CD4-positive, CD25-positive, alpha-beta regulatory T cell (primary cell): ENCODE measurements at regions not wholly inside any gene's neighbourhood (a gene's known extent, or its start where the extent isn't known, plus 50 kb on each side); places are given as distances from the start of the nearest gene placed in this dataset.
"Not testable (repeated sequence)": the region's sequence is repeated elsewhere in the genome, so short reads cannot be mapped to it uniquely, and the experiment has no call there.

Source experiments
- ATAC-seq, 2 donors: fragments of 150-1000 bp; cut with Tn5 transposase; one replicate each; pipeline ENCODE4 v1.10.0; 2021; ENCODE audit warnings: low read depth in 2 of 2, moderate number of reproducible peaks in 2 of 2, moderate library complexity in 1 of 2
- DNase-seq, 3 donors: peaks; one replicate each; pipeline versions ENCODE4 v3.0.0 to v3.0.0-alpha.2; 2012 to 2022; ENCODE audit warnings: mixed read lengths in 1 of 3
- H3K27ac ChIP-seq: one replicate; pipeline ENCODE4 v1.7.0; 2013; ENCODE audit warnings: mild to moderate bottlenecking, low read length; ENCODE audit not compliant: insufficient read depth, poor library complexity, severe bottlenecking
- H3K27me3 ChIP-seq: one replicate; pipeline ENCODE4 v1.7.0; 2013; ENCODE audit warnings: low read length; ENCODE audit not compliant: control insufficient read depth, insufficient read depth
- H3K36me3 ChIP-seq: one replicate; pipeline ENCODE4 v1.7.0; 2013; ENCODE audit warnings: mild to moderate bottlenecking, low read length, moderate library complexity; ENCODE audit not compliant: control insufficient read depth, insufficient read depth
- H3K4me1 ChIP-seq: 2 replicates; pipeline ENCODE4 v1.7.0; 2013; ENCODE audit warnings: mild to moderate bottlenecking, low read length; ENCODE audit not compliant: insufficient read depth, control insufficient read depth, poor library complexity, severe bottlenecking
- H3K4me3 ChIP-seq: one replicate; pipeline ENCODE4 v1.7.0; 2013; ENCODE audit warnings: low read depth, mild to moderate bottlenecking, low read length, moderate library complexity
- H3K9me3 ChIP-seq, 2 experiments: 1 replicate in 1 of 2; 2 replicates in 1 of 2; pipeline ENCODE4 v1.7.0; 2013; ENCODE audit warnings: low read length in 2 of 2, mild to moderate bottlenecking in 1 of 2, moderate library complexity in 1 of 2; ENCODE audit not compliant: control insufficient read depth in 2 of 2
- H3K27ac Mint-ChIP-seq, 3 donors: one replicate each; pipeline ENCODE4 v1.8.0; 2020 to 2022; ENCODE audit warnings: mild to moderate bottlenecking in 3 of 3, mixed read lengths in 3 of 3, moderate library complexity in 2 of 3
- H3K27me3 Mint-ChIP-seq: one replicate; pipeline ENCODE4 v1.8.0; 2022; ENCODE audit warnings: mild to moderate bottlenecking, mixed read lengths
- H3K36me3 Mint-ChIP-seq: one replicate; pipeline ENCODE4 v1.8.0; 2020; ENCODE audit warnings: mixed read lengths
- H3K4me1 Mint-ChIP-seq, 4 donors: one replicate each; pipeline ENCODE4 v1.8.0; 2020 to 2022; ENCODE audit warnings: mixed read lengths in 4 of 4, mild to moderate bottlenecking in 1 of 4
- H3K4me3 Mint-ChIP-seq, 4 donors: one replicate each; pipeline ENCODE4 v1.8.0; 2020 to 2022; ENCODE audit warnings: mild to moderate bottlenecking in 4 of 4, mixed read lengths in 4 of 4, moderate library complexity in 3 of 4
- H3K9me3 Mint-ChIP-seq, 7 donors: one replicate each; pipeline ENCODE4 v1.8.0; 2020 to 2022; ENCODE audit warnings: mixed read lengths in 7 of 7, mild to moderate bottlenecking in 3 of 7, moderate library complexity in 2 of 7

DNA sequence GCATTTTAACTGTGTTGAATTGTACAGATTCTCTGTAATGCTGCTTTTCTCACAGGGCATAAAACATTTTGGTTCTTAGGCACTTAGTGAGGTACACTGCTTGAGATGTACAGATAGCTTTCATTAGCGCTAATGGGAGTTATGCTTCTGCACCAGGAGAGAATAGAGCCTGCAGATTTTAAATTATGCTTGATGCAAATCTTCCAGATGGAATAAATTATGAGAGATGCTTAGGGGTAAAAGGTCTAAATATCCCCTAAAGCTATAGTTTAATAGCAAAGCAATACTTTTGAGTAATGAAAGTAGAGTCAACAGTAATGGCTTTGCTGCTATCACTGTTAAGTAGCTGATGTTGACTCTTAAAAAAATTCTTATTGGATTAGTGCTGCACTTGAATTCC lies 248.9 kb downstream of the S1PR1 start:
- Mint-ChIP-seq H3K36me3 (no peaks in the 10 kb centered on the region), H3K27ac (no peak overlapping the region), H3K4me1 (no peaks in the 10 kb centered on the region), H3K27me3 (peaks cover 37% of the 10 kb centered on the region), H3K4me3 (no peak overlapping the region), H3K9me3 (peaks cover 0 to 10% (median 3%) of the 10 kb centered on the region in 7 donors)
- no peak overlapping the region for H3K4me3 ChIP-seq
- H3K27me3 ChIP-seq = no peaks in the 10 kb centered on the region
- H3K4me1 ChIP-seq = no peaks in the 10 kb centered on the region
- no peaks in the 10 kb centered on the region for H3K9me3 ChIP-seq
- ATAC-seq (no peak), DNase-seq (no peak)
- no peak overlapping the region for H3K27ac ChIP-seq
- H3K36me3 ChIP-seq = no peaks in the 10 kb centered on the region

DNA sequence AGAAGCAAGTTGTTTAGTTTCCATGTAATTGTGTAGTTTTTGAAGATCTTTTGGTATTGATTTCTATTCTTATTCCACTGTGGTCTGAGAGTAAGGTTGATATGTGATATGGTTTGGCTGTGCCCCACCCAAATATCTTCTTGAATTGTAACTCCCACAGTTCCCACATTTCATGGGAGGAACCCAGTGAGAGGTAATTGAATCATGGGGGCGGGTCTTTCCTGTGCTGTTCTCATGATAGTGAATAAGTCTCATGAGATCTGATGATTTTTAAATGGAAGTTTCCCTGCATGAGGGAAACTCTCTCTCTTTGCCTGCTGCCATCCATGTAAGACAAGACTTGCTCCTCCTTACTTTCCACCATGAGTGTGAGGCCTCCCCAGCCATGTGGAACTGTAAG lies 255.3 kb downstream of the S1PR1 start:
- DNase-seq, H3K4me1 ChIP-seq, H3K27me3 ChIP-seq, H3K9me3 ChIP-seq, ATAC-seq, H3K27ac ChIP-seq, H3K27ac Mint-ChIP-seq, H3K36me3 ChIP-seq, H3K4me3 Mint-ChIP-seq, H3K4me1 Mint-ChIP-seq, H3K4me3 ChIP-seq, H3K36me3 Mint-ChIP-seq: not testable (repeated sequence)
- H3K27me3 Mint-ChIP-seq = peaks cover 19% of the 10 kb centered on the region
- H3K9me3 Mint-ChIP-seq = peaks cover 0 to 19% (median 3%) of the 10 kb centered on the region in 7 donors

DNA sequence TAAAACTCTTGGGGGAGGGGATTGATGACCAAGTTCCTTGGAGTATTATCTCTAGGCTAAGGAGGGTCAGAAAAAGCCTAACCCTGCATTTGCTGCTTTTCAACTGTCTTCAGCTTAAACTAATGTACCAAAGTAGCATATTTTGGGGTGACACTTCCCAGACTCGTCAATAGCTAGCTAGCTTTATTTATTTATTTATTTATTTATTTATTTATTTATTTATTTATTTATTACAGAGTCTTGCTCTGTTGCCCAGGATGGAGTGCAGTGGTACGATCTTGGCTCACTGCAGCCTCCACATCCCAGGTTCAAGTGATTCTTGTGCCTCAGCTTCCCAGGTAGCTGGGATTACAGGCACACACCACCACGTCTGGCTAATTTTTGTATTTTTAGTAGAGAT lies 257.1 kb downstream of the S1PR1 start:
- peaks cover 0 to 19% (median 3%) of the 10 kb centered on the region in 7 donors for H3K9me3 Mint-ChIP-seq
- not testable (repeated sequence) for H3K4me1 ChIP-seq, DNase-seq, H3K36me3 Mint-ChIP-seq, H3K4me3 ChIP-seq, H3K36me3 ChIP-seq, H3K4me1 Mint-ChIP-seq, ATAC-seq, H3K27me3 ChIP-seq, H3K27ac Mint-ChIP-seq, H3K9me3 ChIP-seq, H3K27ac ChIP-seq, H3K4me3 Mint-ChIP-seq
- peaks cover 12% of the 10 kb centered on the region for H3K27me3 Mint-ChIP-seq

DNA sequence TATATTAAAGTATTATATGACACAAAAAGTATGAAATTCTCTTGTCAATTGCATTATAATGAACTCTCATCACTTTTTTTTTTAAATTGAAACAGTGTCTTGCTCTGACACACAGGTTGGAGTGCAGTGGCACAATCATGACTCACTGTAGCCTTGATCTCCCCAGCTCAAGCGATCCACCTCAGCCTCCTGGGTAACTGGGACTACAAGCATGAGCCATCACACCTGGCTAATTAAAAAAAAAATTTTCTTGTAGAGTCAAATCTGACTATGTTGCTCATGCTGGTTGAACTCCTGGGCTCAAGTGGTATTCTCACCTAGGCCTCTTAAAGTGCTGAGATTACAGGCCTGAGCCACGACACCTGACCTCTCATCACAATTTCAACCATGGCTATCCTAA lies 259.3 kb downstream of the S1PR1 start:
- ATAC-seq = no peak
- no peaks in the 10 kb centered on the region for H3K4me1 Mint-ChIP-seq

DNA sequence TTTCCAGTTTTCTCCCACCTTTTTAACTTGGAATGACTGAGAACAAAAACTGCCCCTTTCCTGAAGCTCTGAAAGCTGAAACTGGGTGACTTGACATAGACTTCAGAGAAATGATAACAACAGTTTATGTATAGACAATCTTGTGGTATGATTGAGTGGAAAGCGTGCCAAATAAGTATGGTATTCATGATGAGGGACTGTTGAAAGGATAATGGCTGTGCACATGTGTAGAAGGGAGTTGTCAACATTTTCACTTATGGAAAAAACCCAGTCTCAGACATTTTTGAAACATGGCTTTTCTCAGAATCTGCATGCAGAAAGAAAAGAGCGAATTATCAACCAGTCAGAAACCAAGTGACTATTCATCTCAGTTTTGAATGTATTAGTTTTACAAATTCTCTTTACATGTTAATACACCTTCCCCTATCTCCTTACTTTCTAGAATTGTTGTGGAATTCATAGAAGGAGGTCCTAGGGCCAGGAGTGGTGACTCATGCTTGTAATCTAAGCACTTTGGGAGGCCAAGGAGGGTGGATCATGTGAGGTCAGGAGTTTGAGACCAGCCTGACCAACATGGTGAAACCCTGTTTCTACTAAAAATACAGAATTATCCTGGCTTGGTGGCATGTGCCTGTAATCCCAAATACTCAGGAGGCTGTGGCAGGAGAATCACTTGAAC lies 261.2 kb downstream of the S1PR1 start:
- Histone ChIP-seq H3K4me1 (no peaks in the 10 kb centered on the region), H3K9me3 (no peaks in the 10 kb centered on the region), H3K27ac (no peak overlapping the region), H3K27me3 (no peaks in the 10 kb centered on the region), H3K4me3 (no peak overlapping the region), H3K36me3 (no peaks in the 10 kb centered on the region)
- Mint-ChIP-seq H3K36me3 (no peaks in the 10 kb centered on the region), H3K4me3 (no peak overlapping the region), H3K27ac (no peak overlapping the region), H3K9me3 (peaks cover 0 to 1% (median 0%) of the 10 kb centered on the region in 7 donors), H3K27me3 (peaks cover 7% of the 10 kb centered on the region), H3K4me1 (no peaks in the 10 kb centered on the region)
- ATAC-seq (no peak), DNase-seq (no peak)

More for the DNA sequence above, 259.3 kb downstream of the S1PR1 start:
- Mint-ChIP-seq H3K9me3 (peaks cover 0 to 5% (median 1%) of the 10 kb centered on the region in 7 donors), H3K27me3 (peaks cover 8% of the 10 kb centered on the region), H3K4me3 (no peak overlapping the region), H3K36me3 (no peaks in the 10 kb centered on the region), H3K27ac (no peak overlapping the region)
- Histone ChIP-seq H3K4me1 (no peaks in the 10 kb centered on the region), H3K4me3 (no peak overlapping the region), H3K36me3 (no peaks in the 10 kb centered on the region), H3K27me3 (peaks cover 5% of the 10 kb centered on the region), H3K27ac (no peak overlapping the region), H3K9me3 (no peaks in the 10 kb centered on the region)
- DNase-seq = no peak

DNA sequence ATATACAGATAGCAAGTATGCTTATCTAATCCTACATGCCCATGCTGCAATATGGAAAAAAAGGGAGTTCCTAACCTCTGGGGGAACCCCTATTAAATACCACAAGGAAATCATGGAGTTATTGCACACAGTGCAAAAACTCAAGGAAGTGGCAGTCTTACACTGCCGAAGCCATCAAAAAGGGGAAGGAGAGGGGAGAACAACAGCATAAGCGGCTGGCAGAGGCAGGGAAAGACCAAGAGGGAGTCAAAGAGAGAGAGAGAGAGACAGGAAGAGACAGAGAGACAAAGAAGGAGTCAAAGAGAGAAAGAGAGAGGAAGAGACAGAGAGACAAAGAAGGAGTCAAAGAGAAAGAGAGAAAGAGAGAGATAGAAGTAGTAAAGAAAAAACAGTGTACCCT lies 267.3 kb downstream of the S1PR1 start:
- not testable (repeated sequence) for H3K4me1 Mint-ChIP-seq, H3K9me3 Mint-ChIP-seq, H3K9me3 ChIP-seq, H3K36me3 Mint-ChIP-seq, H3K4me3 Mint-ChIP-seq, H3K27ac Mint-ChIP-seq, H3K27ac ChIP-seq, H3K4me3 ChIP-seq, H3K36me3 ChIP-seq, ATAC-seq, H3K4me1 ChIP-seq, DNase-seq, H3K27me3 ChIP-seq
- peaks cover 17% of the 10 kb centered on the region for H3K27me3 Mint-ChIP-seq

DNA sequence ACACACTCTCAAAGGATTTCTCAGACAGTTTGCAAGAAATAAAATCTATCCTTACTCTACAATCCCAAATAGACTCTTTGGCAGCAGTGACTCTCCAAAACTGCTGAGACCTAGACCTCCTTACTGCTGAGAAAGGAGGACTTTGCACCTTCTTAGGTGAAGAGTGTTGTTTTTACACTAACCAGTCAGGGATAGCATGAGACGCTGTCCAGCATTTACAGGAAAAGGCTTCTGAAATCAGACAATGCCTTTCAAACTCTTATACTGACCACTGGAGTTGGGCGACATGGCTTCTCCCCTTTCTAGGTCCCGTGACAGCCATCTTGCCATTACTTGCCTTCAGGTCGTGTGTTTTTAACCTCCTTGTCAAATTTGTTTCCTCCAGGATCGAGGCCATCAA lies 268.4 kb downstream of the S1PR1 start:
- not testable (repeated sequence) for H3K27ac ChIP-seq, H3K9me3 ChIP-seq, H3K36me3 ChIP-seq, H3K4me3 Mint-ChIP-seq, ATAC-seq, DNase-seq, H3K4me1 Mint-ChIP-seq, H3K4me3 ChIP-seq, H3K27ac Mint-ChIP-seq, H3K4me1 ChIP-seq, H3K27me3 ChIP-seq, H3K36me3 Mint-ChIP-seq, H3K9me3 Mint-ChIP-seq
- H3K27me3 Mint-ChIP-seq = peaks cover 14% of the 10 kb centered on the region

DNA sequence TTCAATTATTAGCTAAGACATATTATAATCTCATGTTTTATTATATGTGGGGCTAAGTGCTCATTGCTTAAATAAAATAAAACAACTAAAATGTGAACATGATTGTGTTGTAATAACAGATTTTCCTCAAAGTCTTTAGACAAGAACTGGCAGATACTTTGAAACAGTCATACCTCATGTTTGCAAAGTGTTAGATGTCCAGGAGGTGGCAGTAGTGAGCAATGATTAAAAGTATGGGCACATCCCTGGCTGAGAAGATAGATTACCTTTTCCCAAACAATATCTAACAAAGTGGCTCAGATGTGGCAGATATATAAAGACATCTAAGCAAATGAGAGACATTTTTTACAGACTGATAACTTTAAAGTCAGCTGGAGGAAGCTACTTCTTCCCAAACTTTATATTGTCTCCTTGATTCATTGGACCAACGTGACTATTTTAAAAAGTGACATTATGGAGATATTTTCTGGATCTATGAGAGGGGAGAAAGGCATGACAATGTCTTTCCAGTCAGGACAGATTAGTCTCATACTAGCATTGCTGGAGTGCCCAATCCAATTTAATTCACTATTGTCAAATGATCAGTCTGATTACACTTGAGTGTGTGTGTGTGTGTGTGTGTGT lies 269.8 kb downstream of the S1PR1 start:
- Mint-ChIP-seq H3K4me3 (no peak overlapping the region), H3K9me3 (no peaks in the 10 kb centered on the region), H3K27me3 (peaks cover 19% of the 10 kb centered on the region), H3K4me1 (peaks cover 0 to 2% (median 0%) of the 10 kb centered on the region in 4 donors), H3K36me3 (no peaks in the 10 kb centered on the region), H3K27ac (no peak overlapping the region)
- no peak overlapping the region for H3K27ac ChIP-seq
- no peaks in the 10 kb centered on the region for H3K9me3 ChIP-seq
- no peaks in the 10 kb centered on the region for H3K4me1 ChIP-seq
- no peak overlapping the region for H3K4me3 ChIP-seq
- ATAC-seq (peak in 1 of 2 donors; percentile 47), DNase-seq (peak; percentile 10 to 53 (median 33))
- H3K36me3 ChIP-seq = no peaks in the 10 kb centered on the region
- peaks cover 3% of the 10 kb centered on the region for H3K27me3 ChIP-seq
